DND-41 (cell line): ENCODE measurements at regions not wholly inside any gene's neighbourhood (a gene's known extent, or its start where the extent isn't known, plus 50 kb on each side); places are given as distances from the start of the nearest gene placed in this dataset.

Experiments
- CTCF ChIP-seq: IDR thresholded peaks from 2 replicates; pipeline ENCODE4 v1.5.1; 2012; ENCODE audit warnings: borderline replicate concordance, low read length, moderate library complexity, mild to moderate bottlenecking; ENCODE audit not compliant: poor library complexity, severe bottlenecking; ENCODE audit errors: extremely low read depth
- EZH2 ChIP-seq: IDR thresholded peaks from 3 replicates; pipeline ENCODE4 v1.6.1; 2012; ENCODE audit warnings: borderline replicate concordance, low read depth, mild to moderate bottlenecking, moderate library complexity, low read length, inconsistent platforms; ENCODE audit not compliant: severe bottlenecking

- TF ChIP-seq EZH2 (no peak), CTCF (no peak)
Measured at GRCh38 chr3:150218236-150218635, 189.9 kb upstream of the TSC22D2 start.
